NCI-H1436 (cell line): ENCODE measurements at regions not wholly inside any gene's neighbourhood (a gene's known extent, or its start where the extent isn't known, plus 50 kb on each side); places are given as distances from the start of the nearest gene placed in this dataset.

Experiments
- DNase-seq: peaks from one replicate; lab custom pipeline; 2025; lab: John Stamatoyannopoulos, UW

DNA sequence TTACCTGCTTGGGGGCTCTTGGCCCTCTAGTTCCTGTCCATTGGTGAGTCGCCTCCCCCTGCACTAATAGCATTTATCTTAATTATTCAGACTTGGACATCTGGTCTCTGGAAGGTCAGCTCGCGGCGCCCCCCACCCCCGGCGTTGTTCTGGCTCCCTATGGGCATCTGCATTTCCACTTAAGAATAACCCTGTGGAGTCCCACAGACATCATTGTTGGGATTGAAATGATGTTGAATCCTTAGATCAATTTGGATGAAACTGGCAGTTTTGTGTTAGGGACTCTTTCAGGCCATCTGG is 313.8 kb upstream of the HS6ST1 start:
- no peak for DNase-seq

- no peak for DNase-seq
Observed at GRCh38 chr2:128633501-128633900, 314.8 kb upstream of the HS6ST1 start.

- DNase-seq, result no peak
Observed at GRCh38 chr2:128635361-128635900, 316.8 kb upstream of the HS6ST1 start.

DNA sequence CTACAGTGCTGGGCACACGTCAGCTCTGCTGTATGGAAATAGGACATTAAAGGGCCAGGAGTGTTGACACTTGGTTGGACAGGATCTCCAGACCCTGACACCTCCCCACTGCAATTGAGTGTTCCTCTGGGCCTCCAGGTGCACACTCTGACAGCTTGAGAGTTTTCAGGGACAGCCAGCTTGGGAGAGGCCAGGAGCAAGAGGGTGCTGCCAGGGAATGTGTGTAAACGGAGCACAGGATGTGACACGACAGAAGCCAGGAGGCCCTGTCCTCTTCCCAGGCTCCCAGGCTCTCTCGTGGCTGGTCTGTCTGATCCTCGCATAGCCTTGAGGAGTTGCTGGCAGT is 318.1 kb upstream of the HS6ST1 start:
- no peak for DNase-seq

DNA sequence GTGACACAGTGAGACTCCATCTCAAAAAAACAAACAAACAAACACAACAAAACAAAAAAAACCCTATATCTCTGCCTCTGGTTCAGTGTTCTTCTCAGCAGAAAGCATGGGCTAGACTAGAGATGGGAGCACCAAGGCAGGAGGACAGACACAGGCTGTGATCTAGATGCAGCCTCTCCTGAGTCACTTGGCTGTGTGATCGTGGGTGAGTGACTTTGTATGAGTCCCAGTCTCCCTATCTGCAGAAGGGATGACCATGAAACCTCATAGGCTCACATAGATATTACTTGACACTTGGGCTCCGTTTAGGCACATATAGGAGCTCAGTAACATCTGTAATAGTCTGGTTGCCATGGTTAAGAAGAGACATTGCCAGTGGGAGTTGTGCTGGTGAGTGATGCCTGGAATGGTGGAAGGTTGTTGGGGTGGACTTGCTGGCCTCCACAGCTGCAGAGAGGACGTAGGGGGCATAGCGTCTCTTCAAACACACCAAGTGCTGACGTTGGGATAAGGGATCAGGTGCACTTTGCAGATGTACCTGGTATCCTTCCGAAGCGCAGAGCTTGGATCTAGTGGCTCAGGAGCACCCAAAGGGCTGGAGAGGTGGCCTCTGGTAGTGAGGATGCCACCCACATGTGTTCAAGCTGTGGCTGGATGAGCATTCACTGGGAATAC is 318.9 kb upstream of the HS6ST1 start:
- no peak for DNase-seq

DNA sequence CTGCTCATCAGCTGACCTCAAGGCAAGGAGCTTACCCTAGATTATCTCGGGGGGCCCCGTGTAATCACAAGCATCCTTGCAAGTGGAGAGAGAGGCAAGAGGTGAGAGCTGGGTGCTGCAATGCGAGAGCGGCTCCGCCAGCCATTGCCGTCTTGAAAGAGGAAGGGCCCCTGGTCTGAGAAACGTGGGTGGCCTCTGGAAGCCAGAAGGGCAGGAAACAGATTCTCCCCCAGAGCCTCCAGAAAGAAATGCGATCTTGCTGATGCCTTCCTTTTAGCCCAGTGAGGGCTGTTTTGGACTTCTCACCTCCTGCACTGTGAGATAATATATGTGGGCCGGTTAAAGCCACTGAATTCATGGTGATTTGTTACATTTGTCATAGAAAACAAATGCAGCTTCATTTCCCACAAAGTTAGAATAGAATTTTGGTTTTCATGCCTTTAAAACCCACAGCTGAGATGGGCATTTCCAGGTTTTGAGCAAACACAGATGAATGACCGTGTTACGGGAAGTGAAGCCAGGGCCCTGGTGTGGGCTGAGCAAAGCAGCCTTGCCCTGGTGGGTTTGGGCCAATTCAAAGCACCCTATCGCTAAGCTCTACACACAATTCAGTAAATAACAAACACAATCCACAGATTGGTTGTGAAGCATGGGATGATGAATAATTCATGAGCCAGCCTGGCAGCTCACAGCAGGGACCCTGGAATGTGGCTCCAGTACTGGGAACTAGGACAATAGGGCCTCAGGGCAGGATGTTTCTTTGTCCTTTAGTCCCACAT is 319.9 kb upstream of the HS6ST1 start:
- DNase-seq, result no peak

DNA sequence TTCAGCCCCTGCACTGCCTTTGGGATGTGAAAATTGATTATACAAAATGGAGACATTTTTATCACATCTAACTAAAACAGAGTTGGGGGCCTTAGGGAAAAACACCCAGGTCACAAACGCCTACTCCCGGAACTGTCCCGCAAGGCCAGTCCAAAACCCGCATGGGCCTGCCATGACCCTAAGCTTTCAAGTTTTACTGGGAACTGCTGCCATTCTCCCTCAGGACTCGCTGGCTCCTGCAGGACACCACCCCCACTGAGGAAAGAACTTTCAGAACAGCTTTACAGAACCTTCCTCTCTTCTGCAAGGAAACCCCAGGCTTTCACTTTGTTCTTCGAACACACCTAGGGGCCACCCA is 320.4 kb upstream of the HS6ST1 start:
- DNase-seq, result no peak

DNA sequence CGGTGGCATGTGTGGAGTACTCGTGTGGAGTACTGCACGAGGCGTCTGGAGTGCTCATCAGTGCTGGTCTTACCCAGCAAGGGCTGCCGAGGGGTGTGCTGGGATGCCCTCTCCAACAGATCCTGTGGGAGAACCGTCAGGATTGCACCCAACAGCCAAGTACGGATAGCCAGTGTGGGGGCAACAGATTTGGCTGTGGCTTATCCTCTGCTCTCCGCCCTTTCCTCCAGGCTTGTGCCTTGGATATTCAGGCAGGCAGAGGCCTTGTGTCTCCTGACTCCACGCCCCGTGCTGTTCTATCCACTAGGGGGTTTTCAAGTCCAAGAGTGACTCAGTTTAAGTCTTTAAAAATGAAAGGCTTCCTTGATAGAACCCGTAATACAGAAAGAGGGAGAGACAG is 321.0 kb upstream of the HS6ST1 start:
- no peak for DNase-seq

DNA sequence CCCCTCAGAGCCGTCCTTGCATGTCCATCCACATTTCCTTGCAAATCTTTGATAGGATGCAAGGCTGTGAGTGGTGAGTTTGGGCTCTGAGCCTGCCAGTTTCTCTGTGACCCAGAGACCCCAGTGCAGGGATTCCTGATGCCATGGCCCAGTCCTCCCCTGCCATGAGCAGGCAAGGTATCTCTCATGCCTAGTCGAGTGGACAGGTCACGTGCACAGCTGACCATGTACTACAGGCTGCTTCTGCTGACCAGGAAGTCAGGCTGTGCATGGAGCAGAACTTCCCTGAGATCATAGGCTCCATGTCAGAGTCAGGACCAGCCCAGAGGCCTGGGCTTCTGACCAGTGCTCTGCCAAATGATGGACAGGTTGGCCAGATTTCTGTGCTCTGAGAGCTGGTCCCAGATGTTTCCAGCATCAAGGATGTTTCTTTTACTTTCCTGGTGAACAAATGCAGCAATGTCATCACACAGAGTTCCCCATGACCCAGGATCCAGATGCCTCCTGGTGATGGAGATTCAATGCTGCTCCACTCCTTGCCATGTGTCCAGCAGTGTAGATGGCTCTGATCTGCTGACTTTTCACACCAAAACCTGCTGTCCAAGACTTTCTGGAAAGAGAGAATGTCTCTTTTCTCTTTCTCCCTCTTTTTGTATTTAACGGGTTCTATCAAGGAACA is 321.6 kb upstream of the HS6ST1 start:
- DNase-seq, result no peak

- no peak for DNase-seq
Observed at GRCh38 chr2:128640845-128641360, 322.2 kb upstream of the HS6ST1 start.

DNA sequence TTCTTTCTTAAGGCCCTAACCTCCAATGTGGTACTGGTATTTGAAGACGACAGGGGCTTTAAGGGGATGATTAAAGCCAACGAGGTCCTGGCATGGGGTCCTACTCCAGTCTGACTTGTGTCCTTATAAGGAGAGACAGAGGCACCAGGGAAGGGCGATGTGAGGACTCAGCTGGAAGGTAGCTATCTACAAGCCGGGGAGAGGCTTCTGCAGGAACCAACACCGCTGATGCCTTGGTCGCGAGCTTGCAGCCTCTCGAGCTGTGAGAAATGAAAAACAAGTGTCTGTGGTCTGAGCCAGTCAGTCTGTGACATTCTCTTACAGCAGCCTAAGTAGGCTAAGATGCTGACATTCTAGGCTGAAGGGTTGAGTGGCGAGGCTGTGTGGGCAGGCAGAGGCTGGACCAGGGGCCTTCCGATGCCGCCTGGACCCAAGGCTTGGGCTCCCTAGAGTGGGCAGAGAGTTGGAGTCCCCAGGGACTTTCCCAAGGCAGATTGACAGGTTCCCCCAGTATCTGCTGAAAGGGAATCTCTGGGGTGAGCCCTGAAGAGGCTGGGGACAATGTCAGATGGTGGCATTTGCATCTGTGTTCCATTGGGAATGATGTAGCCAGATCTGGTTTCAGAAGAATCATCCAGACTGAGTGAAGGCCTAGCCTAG is 322.9 kb upstream of the HS6ST1 start:
- no peak for DNase-seq

DNA sequence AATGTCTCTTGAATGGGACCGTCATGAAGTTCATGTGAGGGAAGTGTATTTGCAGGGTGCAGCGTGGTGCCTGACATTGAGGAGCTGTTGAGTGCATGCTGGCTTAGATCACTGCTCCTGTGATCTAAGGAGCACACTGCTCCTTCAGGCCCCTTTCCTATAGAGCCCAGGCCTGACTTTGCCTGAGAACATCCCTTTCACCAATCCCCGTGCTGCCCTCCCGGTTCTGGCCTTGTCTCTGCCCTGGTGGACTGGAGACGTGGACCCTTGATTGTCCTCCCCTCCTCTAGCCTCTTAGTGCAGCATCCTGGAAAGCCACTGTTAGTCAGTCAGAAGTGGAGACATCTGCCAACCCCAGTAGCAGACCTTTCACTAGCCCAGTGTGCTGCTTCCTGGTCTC is 323.6 kb upstream of the HS6ST1 start:
- DNase-seq, result no peak

DNA sequence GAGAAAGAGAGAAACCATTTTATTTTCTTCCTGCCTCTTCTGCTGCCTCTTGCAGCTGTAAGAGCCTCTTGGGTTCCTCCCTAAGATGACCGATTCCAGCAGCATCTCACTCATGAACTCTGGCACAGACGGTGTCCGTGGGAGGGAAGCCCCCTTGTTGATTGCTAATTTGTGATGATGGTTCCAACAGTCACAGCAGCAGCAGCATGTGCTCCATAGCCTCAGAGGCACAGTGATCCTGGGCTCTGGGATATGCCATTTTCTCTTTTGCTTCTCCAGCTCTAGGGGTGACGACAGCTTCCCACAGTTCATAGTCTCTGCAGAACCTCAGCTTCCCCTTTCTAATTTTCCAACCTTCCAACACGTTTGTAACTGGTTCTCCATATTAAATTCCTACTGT is 324.2 kb upstream of the HS6ST1 start:
- no peak for DNase-seq

- DNase-seq, result no peak
Observed at GRCh38 chr2:128643221-128644065, 324.8 kb upstream of the HS6ST1 start.

GRCh38 chr2:128644156-128644555 is 325.5 kb upstream of the HS6ST1 start:
- no peak for DNase-seq

DNA sequence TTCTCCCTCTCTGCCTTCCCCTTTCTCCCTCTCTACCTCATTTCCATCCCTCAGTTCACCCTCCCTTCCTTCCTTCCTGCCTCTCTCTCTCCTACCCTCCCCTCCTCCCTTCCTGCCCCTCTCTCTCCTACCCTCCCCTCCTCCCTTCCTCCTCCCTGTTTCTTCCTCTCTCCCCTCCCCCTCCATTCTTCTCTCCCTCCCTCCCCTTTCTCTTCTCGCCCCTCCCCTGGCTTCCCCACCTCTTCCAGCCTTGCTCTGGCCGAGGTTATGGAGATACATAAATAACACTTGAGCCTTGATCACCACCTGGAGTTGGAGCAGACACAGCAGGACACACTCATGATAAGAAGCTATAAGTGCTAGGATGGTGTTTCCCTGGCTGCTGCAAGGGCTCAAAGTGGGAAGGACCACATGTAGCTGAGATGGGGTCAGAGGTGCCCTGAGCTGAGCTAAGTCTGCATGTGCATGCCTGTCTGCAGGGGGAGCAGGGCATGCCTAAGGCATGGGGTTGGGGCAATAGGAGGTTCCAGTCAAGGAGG is 326.1 kb upstream of the HS6ST1 start:
- DNase-seq, result no peak

DNA sequence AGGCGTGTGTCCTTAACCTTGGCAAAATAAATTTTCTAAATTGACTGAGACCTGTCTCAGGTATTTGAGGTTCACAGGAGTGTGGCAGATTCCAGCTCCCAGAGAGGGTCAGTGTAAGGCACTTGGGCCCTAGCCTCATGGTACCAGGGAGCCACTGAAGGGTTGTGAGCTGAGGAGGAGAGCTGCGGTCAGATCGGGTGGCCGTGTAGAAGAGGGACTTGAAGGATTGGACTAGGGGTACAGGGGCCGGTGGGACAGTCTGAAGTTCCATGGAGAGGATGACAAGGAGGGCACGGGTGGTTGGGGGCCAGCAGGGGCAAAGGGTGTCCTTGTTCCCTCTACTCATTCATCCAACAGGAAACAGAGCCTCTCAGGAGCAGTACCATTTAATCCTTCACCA is 327.0 kb upstream of the HS6ST1 start:
- no peak for DNase-seq

DNA sequence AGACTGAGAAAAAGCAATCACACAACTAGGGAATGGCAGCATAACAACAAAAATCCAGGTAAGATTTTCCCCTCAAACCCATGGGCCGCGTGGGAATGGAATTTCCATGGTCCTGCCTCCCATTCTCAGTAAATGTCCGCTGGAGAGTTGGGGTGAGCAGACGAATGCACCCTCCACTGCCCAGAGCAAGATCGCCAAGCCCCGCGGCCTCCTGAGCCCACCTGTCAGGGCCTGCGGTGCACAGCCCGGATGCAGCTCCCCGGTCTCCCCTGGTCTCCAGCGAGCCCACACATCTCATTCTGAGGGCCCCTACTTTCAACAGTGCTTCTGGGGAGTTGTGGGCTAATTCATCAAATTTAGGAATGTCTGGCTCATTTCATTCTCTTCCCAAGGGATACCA is 327.4 kb upstream of the HS6ST1 start:
- no peak for DNase-seq

DNA sequence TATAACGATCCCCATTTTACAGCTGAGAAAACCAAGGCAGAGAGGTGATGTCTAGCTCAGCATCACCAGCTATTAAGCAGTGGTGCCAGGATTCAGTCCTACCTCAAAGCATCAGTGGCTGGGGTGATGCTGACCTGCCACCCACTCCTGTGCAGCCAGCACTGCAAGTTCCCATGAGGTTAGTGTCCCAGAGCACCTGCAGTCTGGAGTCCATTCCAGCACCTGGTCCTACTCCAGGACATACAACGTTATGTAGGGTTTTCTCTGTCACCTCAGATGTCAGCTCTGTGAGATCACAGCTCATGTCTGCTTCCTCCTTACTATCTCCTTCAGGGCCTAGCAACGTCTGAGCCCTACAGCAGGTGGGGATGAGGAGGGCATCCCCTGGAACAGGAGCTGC is 328.0 kb upstream of the HS6ST1 start:
- DNase-seq, result no peak

DNA sequence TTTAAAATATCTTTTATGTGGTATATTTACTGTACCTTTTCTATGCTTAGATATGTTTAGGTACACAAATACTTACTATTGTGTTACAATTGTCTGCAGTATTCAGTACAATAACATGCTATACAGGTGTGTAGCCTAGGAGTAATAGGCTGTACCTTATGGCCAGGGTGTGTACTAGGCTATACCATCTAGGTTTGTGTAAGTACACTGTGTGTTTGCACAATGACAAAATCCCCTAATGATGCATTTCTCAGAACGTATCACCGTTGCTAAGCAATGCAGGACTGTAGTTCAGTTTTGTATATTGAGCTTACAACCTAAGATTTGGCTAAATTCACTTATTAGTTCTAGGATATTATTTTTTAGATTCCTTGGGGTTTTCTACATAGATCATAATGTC is 332.3 kb upstream of the HS6ST1 start:
- DNase-seq, result no peak

DNA sequence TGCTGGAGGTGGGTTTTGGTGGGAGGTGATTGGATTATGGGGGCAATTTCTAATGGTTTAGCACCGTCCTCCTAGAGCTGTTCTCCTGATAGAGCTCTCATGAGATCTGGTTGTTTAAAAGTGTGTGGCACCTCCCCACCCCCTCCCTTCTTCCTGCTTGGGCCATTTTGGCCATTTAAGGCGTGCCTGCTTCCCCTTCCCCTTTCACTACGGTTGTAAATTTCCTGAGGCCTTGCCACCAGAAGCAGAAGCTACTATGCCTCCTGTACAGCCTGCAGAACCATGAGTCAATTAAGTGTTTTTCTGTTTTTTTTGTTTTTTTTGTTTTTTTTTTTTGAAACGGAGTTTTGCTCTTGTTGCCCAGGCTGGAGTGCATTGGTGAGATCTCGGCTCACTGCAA is 335.7 kb upstream of the HS6ST1 start:
- DNase-seq, result no peak
